ENCODE measurements at regions not wholly inside any gene's neighbourhood (a gene's known extent, or its start where the extent isn't known, plus 50 kb on each side); places are given as distances from the start of the nearest gene placed in this dataset.
A peak's percentile ranks its signal among the peaks of the same experiment; 100 is the strongest.
"Not testable (repeated sequence)": the region's sequence is repeated elsewhere in the genome, so short reads cannot be mapped to it uniquely, and the experiment has no call there.

GRCh38 chr9:109975574-109976295, 195.7 kb downstream of the PALM2AKAP2 start:
- no peaks in the 10 kb centered on the region for H3K36me3 ChIP-seq (ENCODE audit: insufficient read depth, low read length)
- H3K4me1 ChIP-seq (ENCODE audit: insufficient read depth, low read length) = no peaks in the 10 kb centered on the region
- H3K9ac ChIP-seq (ENCODE audit: low read depth, low read length) = no peak overlapping the region
- H3K9me3 ChIP-seq (ENCODE audit: control insufficient read depth, insufficient read depth, low read length) = no peaks in the 10 kb centered on the region

- H3K9ac ChIP-seq (ENCODE audit: low read depth, low read length) = no peak overlapping the region
- no peaks in the 10 kb centered on the region for H3K9me3 ChIP-seq (ENCODE audit: control insufficient read depth, insufficient read depth, low read length)
- no peaks in the 10 kb centered on the region for H3K36me3 ChIP-seq (ENCODE audit: insufficient read depth, low read length)
- H3K4me1 ChIP-seq (ENCODE audit: insufficient read depth, low read length) = no peaks in the 10 kb centered on the region
Measured at GRCh38 chr9:109976303-109976702, 196.3 kb downstream of the PALM2AKAP2 start.

GRCh38 chr9:109977521-109977920, 197.5 kb downstream of the PALM2AKAP2 start:
- no peaks in the 10 kb centered on the region for H3K4me1 ChIP-seq (ENCODE audit: insufficient read depth, low read length)
- no peaks in the 10 kb centered on the region for H3K36me3 ChIP-seq (ENCODE audit: insufficient read depth, low read length)
- no peak overlapping the region for H3K9ac ChIP-seq (ENCODE audit: low read depth, low read length)
- no peaks in the 10 kb centered on the region for H3K9me3 ChIP-seq (ENCODE audit: control insufficient read depth, insufficient read depth, low read length)

GRCh38 chr9:109981091-109981490, 201.1 kb downstream of the PALM2AKAP2 start:
- Histone ChIP-seq H3K36me3 (ENCODE audit: insufficient read depth, low read length) (no peaks in the 10 kb centered on the region; the same call in 1 of the 2 replicates), H3K4me1 (ENCODE audit: insufficient read depth, low read length) (no peaks in the 10 kb centered on the region), H3K9me3 (ENCODE audit: control insufficient read depth, insufficient read depth, low read length) (no peaks in the 10 kb centered on the region), H3K9ac (ENCODE audit: low read depth, low read length) (no peak overlapping the region)

- Histone ChIP-seq H3K4me1 (ENCODE audit: insufficient read depth, low read length) (no peaks in the 10 kb centered on the region), H3K9ac (ENCODE audit: low read depth, low read length) (no peak overlapping the region), H3K9me3 (ENCODE audit: control insufficient read depth, insufficient read depth, low read length) (no peaks in the 10 kb centered on the region; the same call in 1 of the 2 replicates)
Measured at GRCh38 chr9:109986521-109986991, 206.6 kb downstream of the PALM2AKAP2 start.

GRCh38 chr9:109989296-109989695, 209.3 kb downstream of the PALM2AKAP2 start:
- H3K4me1 ChIP-seq (ENCODE audit: insufficient read depth, low read length) = no peaks in the 10 kb centered on the region
- no peaks in the 10 kb centered on the region; the same call in 1 of the 2 replicates for H3K9me3 ChIP-seq (ENCODE audit: control insufficient read depth, insufficient read depth, low read length)
- no peak overlapping the region for H3K9ac ChIP-seq (ENCODE audit: low read depth, low read length)
- H3K36me3 ChIP-seq (ENCODE audit: insufficient read depth, low read length) = no peaks in the 10 kb centered on the region

More at GRCh38 chr9:109986521-109986991, 206.6 kb downstream of the PALM2AKAP2 start:
- H3K36me3 ChIP-seq (ENCODE audit: insufficient read depth, low read length) = no peaks in the 10 kb centered on the region; the same call in 1 of the 2 replicates

GRCh38 chr9:109990541-109990940, 210.5 kb downstream of the PALM2AKAP2 start:
- Histone ChIP-seq H3K9me3 (ENCODE audit: control insufficient read depth, insufficient read depth, low read length) (no peaks in the 10 kb centered on the region; the same call in 1 of the 2 replicates), H3K36me3 (ENCODE audit: insufficient read depth, low read length) (no peaks in the 10 kb centered on the region), H3K9ac (ENCODE audit: low read depth, low read length) (no peak overlapping the region), H3K4me1 (ENCODE audit: insufficient read depth, low read length) (no peaks in the 10 kb centered on the region)

- Histone ChIP-seq H3K9ac (ENCODE audit: low read depth, low read length) (no peak overlapping the region), H3K4me1 (ENCODE audit: insufficient read depth, low read length) (no peaks in the 10 kb centered on the region), H3K36me3 (ENCODE audit: insufficient read depth, low read length) (no peaks in the 10 kb centered on the region), H3K9me3 (ENCODE audit: control insufficient read depth, insufficient read depth, low read length) (no peaks in the 10 kb centered on the region; the same call in 1 of the 2 replicates)
Measured at GRCh38 chr9:109992293-109992692, 212.3 kb downstream of the PALM2AKAP2 start.

- H3K4me1 ChIP-seq (ENCODE audit: insufficient read depth, low read length) = no peaks in the 10 kb centered on the region
- no peaks in the 10 kb centered on the region for H3K9me3 ChIP-seq (ENCODE audit: control insufficient read depth, insufficient read depth, low read length)
- no peaks in the 10 kb centered on the region for H3K36me3 ChIP-seq (ENCODE audit: insufficient read depth, low read length)
- no peak overlapping the region for H3K9ac ChIP-seq (ENCODE audit: low read depth, low read length)
Measured at GRCh38 chr9:109993250-109993978, 213.4 kb downstream of the PALM2AKAP2 start.

- Histone ChIP-seq H3K4me1 (ENCODE audit: insufficient read depth, low read length) (no peaks in the 10 kb centered on the region), H3K36me3 (ENCODE audit: insufficient read depth, low read length) (no peaks in the 10 kb centered on the region), H3K9ac (ENCODE audit: low read depth, low read length) (no peak overlapping the region), H3K9me3 (ENCODE audit: control insufficient read depth, insufficient read depth, low read length) (no peaks in the 10 kb centered on the region)
Measured at GRCh38 chr9:109994141-109994540, 213.8 kb downstream of the C9orf152 start.

- H3K36me3 ChIP-seq (ENCODE audit: insufficient read depth, low read length) = no peaks in the 10 kb centered on the region
- no peak overlapping the region for H3K9ac ChIP-seq (ENCODE audit: low read depth, low read length)
- no peaks in the 10 kb centered on the region for H3K9me3 ChIP-seq (ENCODE audit: control insufficient read depth, insufficient read depth, low read length)
- H3K4me1 ChIP-seq (ENCODE audit: insufficient read depth, low read length) = no peaks in the 10 kb centered on the region
Measured at GRCh38 chr9:109996936-109997580, 210.9 kb downstream of the C9orf152 start.

GRCh38 chr9:109997682-109998081, 210.3 kb downstream of the C9orf152 start:
- H3K4me1 ChIP-seq (ENCODE audit: insufficient read depth, low read length) = no peaks in the 10 kb centered on the region
- H3K9ac ChIP-seq (ENCODE audit: low read depth, low read length) = no peak overlapping the region
- no peaks in the 10 kb centered on the region for H3K9me3 ChIP-seq (ENCODE audit: control insufficient read depth, insufficient read depth, low read length)
- no peaks in the 10 kb centered on the region for H3K36me3 ChIP-seq (ENCODE audit: insufficient read depth, low read length)

- not testable (repeated sequence) for H3K36me3 ChIP-seq (ENCODE audit: insufficient read depth, low read length); H3K4me1 ChIP-seq (ENCODE audit: insufficient read depth, low read length); H3K9me3 ChIP-seq (ENCODE audit: control insufficient read depth, insufficient read depth, low read length)
- peak overlapping the region; percentile 36; the same call in 1 of the 2 replicates for H3K9ac ChIP-seq (ENCODE audit: low read depth, low read length)
Measured at GRCh38 chr9:110005521-110005920, 202.4 kb downstream of the C9orf152 start.

- Histone ChIP-seq H3K9ac (ENCODE audit: low read depth, low read length) (no peak overlapping the region), H3K36me3 (ENCODE audit: insufficient read depth, low read length) (no peaks in the 10 kb centered on the region), H3K9me3 (ENCODE audit: control insufficient read depth, insufficient read depth, low read length) (no peaks in the 10 kb centered on the region), H3K4me1 (ENCODE audit: insufficient read depth, low read length) (no peaks in the 10 kb centered on the region)
Measured at GRCh38 chr9:110006657-110007056, 201.3 kb downstream of the C9orf152 start.
